Activated CD4-positive, CD25-positive, alpha-beta regulatory T cell treated with anti-CD3 and anti-CD28 coated beads, Interleukin-2, amount 50 U/mL, for 24 hours (primary cell): ENCODE measurements at regions not wholly inside any gene's neighbourhood (a gene's known extent, or its start where the extent isn't known, plus 50 kb on each side); places are given as distances from the start of the nearest gene placed in this dataset.

Source experiments
- ATAC-seq, 2 donors: fragments of 150-1000 bp; cut with Tn5 transposase; one replicate each; pipeline ENCODE4 v1.10.0; 2021; ENCODE audit warnings: mild to moderate bottlenecking in 1 of 2, moderate library complexity in 1 of 2

- no peak for ATAC-seq
Measured at GRCh38 chr15:88382482-88382983, 84.7 kb downstream of the MRPL46 start.

GRCh38 chr15:88378188-88378637, 89.0 kb downstream of the MRPL46 start:
- ATAC-seq = no peak

GRCh38 chr15:88377509-88377908, 89.7 kb downstream of the MRPL46 start:
- ATAC-seq = no peak

- ATAC-seq = no peak
Measured at GRCh38 chr15:88376574-88377174, 90.5 kb downstream of the MRPL46 start.

GRCh38 chr15:88375234-88375927, 91.8 kb downstream of the MRPL46 start:
- ATAC-seq = no peak

GRCh38 chr15:88365124-88365523, 102.1 kb downstream of the MRPL46 start:
- ATAC-seq = no peak

- ATAC-seq = no peak
Measured at GRCh38 chr15:88348579-88349230, 92.2 kb upstream of the NTRK3 start.

GRCh38 chr15:88345962-88346361, 89.4 kb upstream of the NTRK3 start:
- ATAC-seq = no peak

GRCh38 chr15:88344786-88345185, 88.2 kb upstream of the NTRK3 start:
- ATAC-seq = no peak

GRCh38 chr15:88342666-88343065, 86.1 kb upstream of the NTRK3 start:
- ATAC-seq = no peak

GRCh38 chr15:88341653-88342052, 85.1 kb upstream of the NTRK3 start:
- no peak for ATAC-seq

- ATAC-seq = no peak
Measured at GRCh38 chr15:88341006-88341405, 84.5 kb upstream of the NTRK3 start.

- ATAC-seq = no peak
Measured at GRCh38 chr15:88337993-88338392, 81.5 kb upstream of the NTRK3 start.

- ATAC-seq = no peak
Measured at GRCh38 chr15:88335074-88335473, 78.5 kb upstream of the NTRK3 start.

- no peak for ATAC-seq
Measured at GRCh38 chr15:88334436-88334835, 77.9 kb upstream of the NTRK3 start.

GRCh38 chr15:88331291-88331690, 74.8 kb upstream of the NTRK3 start:
- no peak for ATAC-seq

GRCh38 chr15:88326924-88327323, 70.4 kb upstream of the NTRK3 start:
- ATAC-seq = no peak

GRCh38 chr15:88324741-88325065, 68.2 kb upstream of the NTRK3 start:
- ATAC-seq = no peak

GRCh38 chr15:88323976-88324740, 67.6 kb upstream of the NTRK3 start:
- no peak for ATAC-seq

GRCh38 chr15:88323468-88323867, 66.9 kb upstream of the NTRK3 start:
- no peak for ATAC-seq

- no peak for ATAC-seq
Measured at GRCh38 chr15:88322461-88322860, 65.9 kb upstream of the NTRK3 start.

- ATAC-seq = no peak
Measured at GRCh38 chr15:88321271-88321670, 64.7 kb upstream of the NTRK3 start.

- no peak for ATAC-seq
Measured at GRCh38 chr15:88316586-88316985, 60.0 kb upstream of the NTRK3 start.
